ENCODE measurements at regions not wholly inside any gene's neighbourhood (a gene's known extent, or its start where the extent isn't known, plus 50 kb on each side); places are given as distances from the start of the nearest gene placed in this dataset.

GRCh38 chr1:99559166-99559565 is 86.7 kb upstream of the PALMD start:
- TF ChIP-seq EZH2 (IDR thresholded peaks at IDR 0.05; ENCODE audit: insufficient read depth, poor library complexity, severe bottlenecking) (no peak), EZH2phosphoT487 (IDR thresholded peaks at IDR 0.05; ENCODE audit: insufficient read depth, low read depth) (no peak)

Data from GM23248 (cell line).